GM19455 (cell line): ENCODE measurements at regions not wholly inside any gene's neighbourhood (a gene's known extent, or its start where the extent isn't known, plus 50 kb on each side); places are given as distances from the start of the nearest gene placed in this dataset.
"Not testable (repeated sequence)": the region's sequence is repeated elsewhere in the genome, so short reads cannot be mapped to it uniquely, and the experiment has no call there.

Experiments used
- ATAC-seq: cut with Tn5 transposase; IDR thresholded peaks from one replicate; pipeline ENCODE4 v1.9.1; 2021; ENCODE audit not compliant: unreplicated experiment

DNA sequence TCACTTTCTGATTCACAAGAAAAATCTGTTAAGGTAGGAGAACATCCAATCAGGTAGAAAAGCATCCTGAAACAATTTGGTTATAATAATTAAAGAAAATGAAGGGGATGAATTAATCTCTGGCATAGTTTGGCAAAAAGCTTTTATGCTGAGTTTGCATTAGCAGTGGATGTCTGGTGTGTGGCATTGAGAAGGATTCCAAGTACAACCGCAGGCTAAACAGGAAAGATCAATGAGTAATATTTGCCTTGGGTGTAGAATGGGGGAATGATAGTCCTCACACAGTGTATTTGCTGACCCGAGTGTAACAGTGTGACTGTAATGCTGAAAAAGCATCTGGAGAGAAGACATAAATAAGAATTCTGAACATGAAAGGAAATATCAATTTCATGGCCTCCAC is 68.3 kb upstream of the SESTD1 start:
- ATAC-seq = no peak

DNA sequence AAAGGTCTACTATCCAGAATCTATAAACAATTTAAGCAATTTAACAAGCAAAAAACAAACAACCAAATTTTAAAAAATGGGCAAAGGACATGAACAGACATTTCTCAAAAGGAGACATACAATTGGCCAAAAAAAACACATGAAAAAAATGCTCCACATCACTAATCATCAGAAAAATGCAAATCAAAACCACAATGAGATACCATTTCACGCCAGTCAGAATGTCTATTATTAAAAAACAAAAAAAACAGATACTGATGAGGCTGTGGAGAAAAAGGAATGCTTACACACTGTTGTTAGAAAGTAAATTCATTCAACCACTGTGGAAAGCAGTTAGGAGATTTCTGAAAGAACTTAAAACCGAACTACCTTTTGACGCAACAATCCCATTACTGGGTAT is 66.4 kb upstream of the SESTD1 start:
- no peak for ATAC-seq

DNA sequence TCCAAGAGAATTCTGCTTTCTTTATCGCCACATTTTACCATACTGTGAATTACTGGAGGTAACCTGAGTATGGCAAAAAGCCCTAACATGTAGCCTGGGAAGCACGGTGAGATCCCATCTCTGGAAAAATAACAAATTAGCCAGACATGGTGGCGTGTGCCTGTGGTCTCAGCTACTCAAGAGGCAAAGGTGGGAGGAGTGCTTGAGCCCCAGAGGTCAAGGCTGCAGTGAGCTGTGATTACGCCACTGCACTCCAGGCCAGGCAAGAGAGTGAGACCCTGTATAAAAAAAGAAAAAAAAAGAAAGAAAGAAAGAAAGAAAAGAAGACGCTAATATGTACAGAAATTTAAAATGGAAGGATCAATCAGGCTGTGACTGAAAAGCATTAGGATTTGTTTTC is 57.7 kb upstream of the SESTD1 start:
- ATAC-seq = no peak

DNA sequence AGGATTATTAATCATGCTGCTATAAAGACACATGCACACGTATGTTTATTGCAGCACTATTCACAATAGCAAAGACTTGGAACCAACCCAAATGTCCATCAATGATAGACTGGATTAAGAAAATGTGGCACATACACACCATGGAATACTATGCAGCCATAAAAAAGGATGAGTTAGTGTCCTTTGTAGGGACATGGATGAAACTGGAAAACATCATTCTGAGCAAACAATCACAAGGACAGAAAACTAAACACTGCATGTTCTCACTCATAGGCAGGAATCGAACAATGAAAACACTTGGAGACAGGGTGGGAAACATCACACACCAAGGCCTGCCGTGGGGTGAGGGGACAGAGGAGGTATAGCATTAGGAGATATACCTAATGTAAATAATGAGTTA is 56.4 kb upstream of the SESTD1 start:
- not testable (repeated sequence) for ATAC-seq

DNA sequence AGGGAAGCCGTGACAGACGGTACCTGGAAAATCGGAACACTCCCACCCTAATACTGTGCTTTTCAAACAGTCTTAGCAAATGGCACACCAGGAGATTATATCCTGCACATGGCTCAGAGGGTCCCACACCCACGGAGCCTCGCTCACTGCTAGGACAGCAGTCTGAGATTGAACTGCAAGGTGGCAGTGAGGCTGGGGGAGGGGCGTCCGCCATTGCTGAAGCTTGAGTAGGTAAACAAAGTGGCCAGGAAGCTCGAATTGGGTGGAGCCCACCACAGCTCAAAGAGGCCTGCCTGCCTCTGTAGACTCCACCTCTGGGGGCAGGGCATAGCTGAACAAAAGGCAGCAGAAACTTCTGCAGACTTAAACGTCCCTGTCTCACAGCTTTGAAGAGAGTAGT is 50.1 kb upstream of the SESTD1 start:
- ATAC-seq = not testable (repeated sequence)
